Suprapubic skin (tissue), 4 donors: ENCODE measurements at regions not wholly inside any gene's neighbourhood (a gene's known extent, or its start where the extent isn't known, plus 50 kb on each side); places are given as distances from the start of the nearest gene placed in this dataset.

Experiments used
- DNase-seq, 2 donors: peaks; one replicate each; pipeline ENCODE4 v3.0.0-alpha.2; 2019; ENCODE audit warnings: low spot score in 2 of 2
- H3K27ac ChIP-seq: fragments of 200-600 bp; sonication (generic); one replicate; pipeline ENCODE4 v1.5.1; 2019
- H3K27me3 ChIP-seq: fragments of 200-600 bp; sonication (generic); one replicate; pipeline ENCODE4 v1.5.1; 2019
- H3K36me3 ChIP-seq: fragments of 200-600 bp; sonication (generic); one replicate; pipeline ENCODE4 v1.5.1; 2019
- H3K4me1 ChIP-seq: fragments of 200-600 bp; sonication (generic); one replicate; pipeline ENCODE4 v1.5.1; 2019
- H3K4me3 ChIP-seq: fragments of 200-600 bp; sonication (generic); one replicate; pipeline ENCODE4 v1.5.1; 2019; ENCODE audit warnings: mild to moderate bottlenecking
- H3K9me3 ChIP-seq: fragments of 200-600 bp; sonication (generic); one replicate; pipeline ENCODE4 v1.5.1; 2019
- CTCF ChIP-seq, 2 donors: fragments of 200-600 bp in 1 of 2; fragments of 450-650 bp in 1 of 2; sonication (generic) in 1 of 2; IDR thresholded peaks; one replicate each; pipeline ENCODE4 v1.5.1; 2016 to 2019; ENCODE audit warnings: antibody characterized with exemption in 2 of 2, mild to moderate bottlenecking in 1 of 2, moderate library complexity in 1 of 2
- EP300 ChIP-seq: sonication (generic); formaldehyde crosslinking; IDR thresholded peaks from one replicate; pipeline ENCODE4 v1.6.1; 2017; ENCODE audit warnings: antibody characterized with exemption
- POLR2A ChIP-seq, 2 donors: fragments of 450-650 bp; IDR thresholded peaks; one replicate each; pipeline ENCODE4 v1.6.1; 2017; ENCODE audit warnings: antibody characterized with exemption in 2 of 2, mild to moderate bottlenecking in 2 of 2, moderate library complexity in 2 of 2
- POLR2AphosphoS5 ChIP-seq, 3 donors: sonication (generic); formaldehyde crosslinking; IDR thresholded peaks; one replicate each; pipeline ENCODE4 v1.6.1; 2017; ENCODE audit warnings: antibody characterized with exemption in 3 of 3
- WGBS: methylation state at CpG from one replicate; pipeline ENCODE4 v1.1.5; 2018; 5-methylcytosine and 5-hydroxymethylcytosine counted together

GRCh38 chrX:39384996-39385395 lies 583.7 kb downstream of the MID1IP1 start:
- no peak for DNase-seq
- Histone ChIP-seq H3K27ac (no peak overlapping the region), H3K4me1 (no peaks in the 10 kb centered on the region), H3K36me3 (no peaks in the 10 kb centered on the region), H3K27me3 (no peaks in the 10 kb centered on the region), H3K4me3 (no peak overlapping the region), H3K9me3 (no peaks in the 10 kb centered on the region)
- TF ChIP-seq POLR2AphosphoS5 (IDR thresholded peaks at IDR 0.05) (no peak), POLR2A (IDR thresholded peaks at IDR 0.05) (no peak), CTCF (IDR thresholded peaks at IDR 0.05) (no peak), EP300 (no peak)
- WGBS: 75% methylated on average over 6 of the region's 6 CpGs

GRCh38 chrX:39388730-39389129 lies 587.5 kb downstream of the MID1IP1 start:
- Histone ChIP-seq H3K27ac (no peak overlapping the region), H3K4me1 (no peaks in the 10 kb centered on the region), H3K27me3 (no peaks in the 10 kb centered on the region), H3K9me3 (no peaks in the 10 kb centered on the region), H3K4me3 (no peak overlapping the region), H3K36me3 (no peaks in the 10 kb centered on the region)
- 80% methylated on average over 1 of the region's 2 CpGs for WGBS
- no peak for DNase-seq
- no peak for TF ChIP-seq POLR2A (IDR thresholded peaks at IDR 0.05)

GRCh38 chrX:39396358-39396995 lies 595.2 kb downstream of the MID1IP1 start:
- no peak for TF ChIP-seq EP300
- TF ChIP-seq POLR2A (IDR thresholded peaks at IDR 0.05): no peak
- TF ChIP-seq POLR2AphosphoS5 (IDR thresholded peaks at IDR 0.05): no peak
- no peak for TF ChIP-seq CTCF (IDR thresholded peaks at IDR 0.05)
- no peaks in the 10 kb centered on the region for H3K9me3 ChIP-seq
- peaks cover 4% of the 10 kb centered on the region for H3K4me1 ChIP-seq
- 79% methylated on average over 10 of the region's 10 CpGs for WGBS
- H3K27ac ChIP-seq: no peak overlapping the region
- H3K36me3 ChIP-seq: no peaks in the 10 kb centered on the region
- H3K4me3 ChIP-seq: no peak overlapping the region
- H3K27me3 ChIP-seq: no peaks in the 10 kb centered on the region
- DNase-seq: no peak

GRCh38 chrX:39397561-39398199 lies 596.4 kb downstream of the MID1IP1 start:
- no peak overlapping the region for H3K4me3 ChIP-seq
- DNase-seq: no peak
- no peaks in the 10 kb centered on the region for H3K9me3 ChIP-seq
- peaks cover 4% of the 10 kb centered on the region for H3K4me1 ChIP-seq
- no peaks in the 10 kb centered on the region for H3K27me3 ChIP-seq
- no peak for TF ChIP-seq POLR2AphosphoS5 (IDR thresholded peaks at IDR 0.05)
- no peaks in the 10 kb centered on the region for H3K36me3 ChIP-seq
- H3K27ac ChIP-seq: no peak overlapping the region
- WGBS: 72% methylated on average over 14 of the region's 14 CpGs

GRCh38 chrX:39398215-39398962 lies 597.1 kb downstream of the MID1IP1 start:
- Histone ChIP-seq H3K4me3 (no peak overlapping the region), H3K4me1 (peaks cover 4% of the 10 kb centered on the region), H3K27ac (no peak overlapping the region), H3K36me3 (no peaks in the 10 kb centered on the region), H3K9me3 (no peaks in the 10 kb centered on the region), H3K27me3 (no peaks in the 10 kb centered on the region)
- DNase-seq: no peak
- no peak for TF ChIP-seq POLR2A (IDR thresholded peaks at IDR 0.05)
- no peak for TF ChIP-seq EP300
- no peak for TF ChIP-seq CTCF (IDR thresholded peaks at IDR 0.05)
- TF ChIP-seq POLR2AphosphoS5 (IDR thresholded peaks at IDR 0.05): no peak
- 53% methylated on average over 8 of the region's 8 CpGs for WGBS

GRCh38 chrX:39398963-39399261 lies 597.7 kb downstream of the MID1IP1 start:
- no peak for DNase-seq
- Histone ChIP-seq H3K9me3 (no peaks in the 10 kb centered on the region), H3K4me3 (no peak overlapping the region)

More at GRCh38 chrX:39398963-39399261, 597.7 kb downstream of the MID1IP1 start:
- WGBS: 51% methylated on average over 2 of the region's 2 CpGs
- H3K36me3 ChIP-seq: no peaks in the 10 kb centered on the region
- no peak overlapping the region for H3K27ac ChIP-seq
- no peaks in the 10 kb centered on the region for H3K27me3 ChIP-seq
- H3K4me1 ChIP-seq: peaks cover 4% of the 10 kb centered on the region
- TF ChIP-seq POLR2AphosphoS5 (IDR thresholded peaks at IDR 0.05) (no peak), EP300 (no peak), CTCF (IDR thresholded peaks at IDR 0.05) (no peak), POLR2A (IDR thresholded peaks at IDR 0.05) (no peak)
